Hepatocyte (in vitro differentiated cells): ENCODE measurements at regions not wholly inside any gene's neighbourhood (a gene's known extent, or its start where the extent isn't known, plus 50 kb on each side); places are given as distances from the start of the nearest gene placed in this dataset.

Experiments used
- EZH2 ChIP-seq: fragments of 200-600 bp; sonication (generic); IDR thresholded peaks from 2 replicates; pipeline ENCODE4 v1.6.1; 2016; ENCODE audit warnings: antibody characterized with exemption, mild to moderate bottlenecking, borderline replicate concordance
- EZH2phosphoT487 ChIP-seq: fragments of 200-600 bp; sonication (generic); IDR thresholded peaks from one replicate; pipeline ENCODE4 v1.6.1; 2018; ENCODE audit warnings: antibody characterized with exemption, mild to moderate bottlenecking, low read depth, moderate library complexity; ENCODE audit not compliant: unreplicated experiment, severe bottlenecking
- TF ChIP-seq, protein P1 (sequence below): fragments of 200-600 bp; sonication (generic); IDR thresholded peaks from 2 replicates; pipeline ENCODE4 v1.5.1; 2016; ENCODE audit warnings: antibody characterized with exemption, mild to moderate bottlenecking; ENCODE audit not compliant: poor library complexity

DNA sequence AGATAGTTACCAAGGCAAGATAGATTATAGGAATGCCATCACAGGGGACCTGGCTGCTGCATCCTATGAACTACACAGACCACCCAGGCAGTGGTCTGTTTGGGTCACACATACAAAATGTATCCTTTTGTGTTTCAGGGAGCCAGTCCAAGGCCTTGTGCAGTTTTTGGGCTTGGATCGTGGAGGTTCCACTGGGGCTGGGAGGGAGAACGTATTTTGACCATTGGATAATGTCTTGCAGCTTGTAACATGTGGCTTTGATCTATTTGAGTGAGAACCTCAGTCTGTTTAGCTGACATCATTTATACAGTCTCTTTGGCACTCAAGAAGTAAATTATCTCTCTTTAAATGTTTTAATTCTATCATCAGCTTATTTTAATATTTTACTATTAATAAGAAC lies 147.3 kb downstream of the DUSP10 start:
- TF ChIP-seq, protein P1, sequence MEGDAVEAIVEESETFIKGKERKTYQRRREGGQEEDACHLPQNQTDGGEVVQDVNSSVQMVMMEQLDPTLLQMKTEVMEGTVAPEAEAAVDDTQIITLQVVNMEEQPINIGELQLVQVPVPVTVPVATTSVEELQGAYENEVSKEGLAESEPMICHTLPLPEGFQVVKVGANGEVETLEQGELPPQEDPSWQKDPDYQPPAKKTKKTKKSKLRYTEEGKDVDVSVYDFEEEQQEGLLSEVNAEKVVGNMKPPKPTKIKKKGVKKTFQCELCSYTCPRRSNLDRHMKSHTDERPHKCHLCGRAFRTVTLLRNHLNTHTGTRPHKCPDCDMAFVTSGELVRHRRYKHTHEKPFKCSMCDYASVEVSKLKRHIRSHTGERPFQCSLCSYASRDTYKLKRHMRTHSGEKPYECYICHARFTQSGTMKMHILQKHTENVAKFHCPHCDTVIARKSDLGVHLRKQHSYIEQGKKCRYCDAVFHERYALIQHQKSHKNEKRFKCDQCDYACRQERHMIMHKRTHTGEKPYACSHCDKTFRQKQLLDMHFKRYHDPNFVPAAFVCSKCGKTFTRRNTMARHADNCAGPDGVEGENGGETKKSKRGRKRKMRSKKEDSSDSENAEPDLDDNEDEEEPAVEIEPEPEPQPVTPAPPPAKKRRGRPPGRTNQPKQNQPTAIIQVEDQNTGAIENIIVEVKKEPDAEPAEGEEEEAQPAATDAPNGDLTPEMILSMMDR, result no peak
- TF ChIP-seq EZH2 (no peak), EZH2phosphoT487 (no peak)
